ENCODE measurements at regions not wholly inside any gene's neighbourhood (a gene's known extent, or its start where the extent isn't known, plus 50 kb on each side); places are given as distances from the start of the nearest gene placed in this dataset.

GRCh38 chr11:18844753-18845367, 53.3 kb upstream of the PTPN5 start:
- H3K36me3 ChIP-seq, result no peaks in the 10 kb centered on the region
- intact Hi-C loops (cut with DNase I; ENCODE audit: low total_unique reads), result no loop called here
- no peaks in the 10 kb centered on the region for H3K4me1 ChIP-seq
- H3K4me3 ChIP-seq, result no peak overlapping the region
- no peak for DNase-seq
- no peaks in the 10 kb centered on the region for H3K27me3 ChIP-seq
- TF ChIP-seq POLR2A (IDR thresholded peaks at IDR 0.05), result no peak
- TF ChIP-seq CTCF (IDR thresholded peaks at IDR 0.05), result peak in 1 of 4 experiments; percentile 13
- H3K27ac ChIP-seq, result no peak overlapping the region
- H3K9me3 ChIP-seq, result no peaks in the 10 kb centered on the region

Data from uterus (tissue), 3 donors.